ENCODE measurements at regions not wholly inside any gene's neighbourhood (a gene's known extent, or its start where the extent isn't known, plus 50 kb on each side); places are given as distances from the start of the nearest gene placed in this dataset.

DNA sequence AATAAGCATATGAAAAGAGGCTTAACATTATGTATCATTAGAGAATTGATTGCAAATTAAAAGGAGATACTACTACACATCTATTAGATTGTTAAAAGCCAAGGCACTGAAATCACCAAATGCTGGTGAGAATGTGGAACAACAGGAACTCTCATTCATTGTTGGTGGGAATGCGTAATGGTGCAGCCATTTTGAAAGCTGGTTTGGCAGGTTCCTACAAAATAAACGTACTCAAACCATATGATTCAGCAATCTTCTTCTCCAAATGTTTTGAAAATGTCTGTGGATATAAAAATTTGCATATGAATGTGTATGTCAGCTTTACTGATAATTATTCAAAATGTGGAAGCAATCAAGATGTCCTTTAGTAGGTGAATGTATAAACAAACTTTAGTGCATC, 176.4 kb upstream of the PLET1 start:
- no peaks in the 10 kb centered on the region for H3K4me1 ChIP-seq (ENCODE audit: control insufficient read depth in 1 of 2, insufficient read depth in 2 of 2, low read length in 2 of 2)
- no peaks in the 10 kb centered on the region for H3K79me2 ChIP-seq (ENCODE audit: insufficient read depth, low read length)
- no peaks in the 10 kb centered on the region for H3K9me2 ChIP-seq (ENCODE audit: insufficient read depth)
- no TSS peak for BruUV-seq (replicated peaks)
- no peak for ATAC-seq
- POLR2A ChIA-PET = no interaction called here
- DNase-seq (ENCODE audit: low read depth, low spot score) = no peak
- CTCF ChIA-PET = interaction anchor here (0.6 to 2.2 kb wide), 2 partner anchors 17 to 868 kb away, joined by 3 to 10 read pairs; no protein-coding TSS in a partner anchor
- no peak overlapping the region for H2AFZ ChIP-seq (ENCODE audit: low read depth, low read length, poor library complexity, severe bottlenecking)
- H3K36me3 ChIP-seq (ENCODE audit: control insufficient read depth in 1 of 2, insufficient read depth in 2 of 2, low read length in 2 of 2) = no peaks in the 10 kb centered on the region
- RAD21 ChIA-PET (ENCODE audit: low non-redundant PET in 1 of 2, low total read pairs in 2 of 2, uncharacterized antibody in 2 of 2, unreplicated experiment in 2 of 2) = no interaction called here
- TF ChIP-seq CEBPB (IDR thresholded peaks at IDR 0.05; ENCODE audit: low read depth) (no peak), JUND (IDR thresholded peaks at IDR 0.05) (no peak), POLR2A (IDR thresholded peaks at IDR 0.05; ENCODE audit: borderline replicate concordance, extremely low read depth, insufficient read depth, insufficient read length) (no peak), SRF (IDR thresholded peaks at IDR 0.05; ENCODE audit: low read depth) (no peak), YY1 (IDR thresholded peaks at IDR 0.05; ENCODE audit: extremely low read depth, insufficient replicate concordance, low read depth, low read length) (no peak), POLR2AphosphoS5 (IDR thresholded peaks at IDR 0.05; ENCODE audit: low read depth, low read length) (no peak), SP1 (IDR thresholded peaks at IDR 0.05; ENCODE audit: low read depth) (no peak), EZH2 (IDR thresholded peaks at IDR 0.05) (no peak), FOSL1 (IDR thresholded peaks at IDR 0.05; ENCODE audit: low read depth) (no peak)
- TF ChIP-seq, protein P1, sequence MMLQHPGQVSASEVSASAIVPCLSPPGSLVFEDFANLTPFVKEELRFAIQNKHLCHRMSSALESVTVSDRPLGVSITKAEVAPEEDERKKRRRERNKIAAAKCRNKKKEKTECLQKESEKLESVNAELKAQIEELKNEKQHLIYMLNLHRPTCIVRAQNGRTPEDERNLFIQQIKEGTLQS (IDR thresholded peaks at IDR 0.05) = no peak
- no peak overlapping the region for H3K4me3 ChIP-seq (replicated peaks in 1 of 2; ENCODE audit: low read depth in 1 of 2, low read length in 2 of 2)
- no peak overlapping the region for H3K4me2 ChIP-seq (ENCODE audit: low read length)
- H3K9me3 ChIP-seq (ENCODE audit: control insufficient read depth in 1 of 2, insufficient read depth in 1 of 2, low read depth in 1 of 2, low read length in 2 of 2) = no peaks in the 10 kb centered on the region; a peak in 1 of 4 replicates
- no peaks in the 10 kb centered on the region for H4K20me1 ChIP-seq (ENCODE audit: insufficient read depth)
- intact Hi-C loops (cut with micrococcal nuclease) = no loop called here
- no peak overlapping the region for H3K9ac ChIP-seq (ENCODE audit: low read length)
- H3K27me3 ChIP-seq (ENCODE audit: insufficient read depth, low read length) = peaks cover 22% of the 10 kb centered on the region
- H3K27ac ChIP-seq (ENCODE audit: low read depth, low read length) = no peak overlapping the region

DNA sequence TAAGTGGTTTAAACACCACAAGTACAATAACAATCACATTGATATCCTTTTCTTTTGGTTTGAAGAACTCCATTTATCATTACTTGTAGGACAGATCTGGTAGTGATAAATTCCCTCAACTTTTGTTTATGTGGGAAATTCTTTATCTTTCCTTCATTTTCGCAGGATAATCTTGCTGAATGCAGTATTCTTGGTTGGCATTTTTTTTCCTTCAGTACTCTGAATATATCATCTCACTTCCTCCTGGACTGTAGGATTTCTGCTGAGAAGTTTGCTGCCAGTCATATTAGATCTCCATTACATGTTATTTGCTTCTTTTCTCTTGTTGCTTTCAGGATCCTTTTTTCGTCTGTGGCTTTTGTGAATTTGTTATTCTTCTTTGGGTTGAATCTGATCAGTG, 179.0 kb upstream of the PLET1 start:
- CTCF ChIA-PET = interaction anchor here (1.0 to 2.1 kb wide), 6 partner anchors 15 to 850 kb away, joined by 4 to 10 read pairs (median 6); no protein-coding TSS in a partner anchor
- no peaks in the 10 kb centered on the region for H3K9me2 ChIP-seq (ENCODE audit: insufficient read depth)
- no peak overlapping the region for H3K4me3 ChIP-seq (replicated peaks in 1 of 2; ENCODE audit: low read depth in 1 of 2, low read length in 2 of 2)
- no peak for ATAC-seq
- no peaks in the 10 kb centered on the region for H3K79me2 ChIP-seq (ENCODE audit: insufficient read depth, low read length)
- intact Hi-C loops (cut with micrococcal nuclease) = no loop called here
- RAD21 ChIA-PET (ENCODE audit: low non-redundant PET in 1 of 2, low total read pairs in 2 of 2, uncharacterized antibody in 2 of 2, unreplicated experiment in 2 of 2) = no interaction called here
- no peak overlapping the region for H2AFZ ChIP-seq (ENCODE audit: low read depth, low read length, poor library complexity, severe bottlenecking)
- POLR2A ChIA-PET = no interaction called here
- H3K36me3 ChIP-seq (ENCODE audit: control insufficient read depth in 1 of 2, insufficient read depth in 2 of 2, low read length in 2 of 2) = no peaks in the 10 kb centered on the region
- no peak overlapping the region for H3K27ac ChIP-seq (ENCODE audit: low read depth, low read length)
- no peaks in the 10 kb centered on the region for H4K20me1 ChIP-seq (ENCODE audit: insufficient read depth)
- no peaks in the 10 kb centered on the region for H3K4me1 ChIP-seq (ENCODE audit: control insufficient read depth in 1 of 2, insufficient read depth in 2 of 2, low read length in 2 of 2)
- H3K9ac ChIP-seq (ENCODE audit: low read length) = no peak overlapping the region
- no TSS peak for BruUV-seq (replicated peaks)
- H3K9me3 ChIP-seq (ENCODE audit: control insufficient read depth in 1 of 2, insufficient read depth in 1 of 2, low read depth in 1 of 2, low read length in 2 of 2) = peaks cover 0 to 1% of the 10 kb centered on the region in 2 experiments; a peak in 1 of 4 replicates
- TF ChIP-seq, protein P2, sequence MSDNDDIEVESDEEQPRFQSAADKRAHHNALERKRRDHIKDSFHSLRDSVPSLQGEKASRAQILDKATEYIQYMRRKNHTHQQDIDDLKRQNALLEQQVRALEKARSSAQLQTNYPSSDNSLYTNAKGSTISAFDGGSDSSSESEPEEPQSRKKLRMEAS (IDR thresholded peaks at IDR 0.05) = no peak
- TF ChIP-seq, protein P3, sequence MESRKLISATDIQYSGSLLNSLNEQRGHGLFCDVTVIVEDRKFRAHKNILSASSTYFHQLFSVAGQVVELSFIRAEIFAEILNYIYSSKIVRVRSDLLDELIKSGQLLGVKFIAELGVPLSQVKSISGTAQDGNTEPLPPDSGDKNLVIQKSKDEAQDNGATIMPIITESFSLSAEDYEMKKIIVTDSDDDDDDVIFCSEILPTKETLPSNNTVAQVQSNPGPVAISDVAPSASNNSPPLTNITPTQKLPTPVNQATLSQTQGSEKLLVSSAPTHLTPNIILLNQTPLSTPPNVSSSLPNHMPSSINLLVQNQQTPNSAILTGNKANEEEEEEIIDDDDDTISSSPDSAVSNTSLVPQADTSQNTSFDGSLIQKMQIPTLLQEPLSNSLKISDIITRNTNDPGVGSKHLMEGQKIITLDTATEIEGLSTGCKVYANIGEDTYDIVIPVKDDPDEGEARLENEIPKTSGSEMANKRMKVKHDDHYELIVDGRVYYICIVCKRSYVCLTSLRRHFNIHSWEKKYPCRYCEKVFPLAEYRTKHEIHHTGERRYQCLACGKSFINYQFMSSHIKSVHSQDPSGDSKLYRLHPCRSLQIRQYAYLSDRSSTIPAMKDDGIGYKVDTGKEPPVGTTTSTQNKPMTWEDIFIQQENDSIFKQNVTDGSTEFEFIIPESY (IDR thresholded peaks at IDR 0.05; ENCODE audit: extremely low read depth, insufficient replicate concordance, low read length) = no peak
- TF ChIP-seq CEBPB (IDR thresholded peaks at IDR 0.05; ENCODE audit: low read depth) (no peak), YY1 (IDR thresholded peaks at IDR 0.05; ENCODE audit: extremely low read depth, insufficient replicate concordance, low read depth, low read length) (no peak), CBX3 (IDR thresholded peaks at IDR 0.05; ENCODE audit: low read depth) (no peak), SP1 (IDR thresholded peaks at IDR 0.05; ENCODE audit: low read depth) (no peak), SIN3A (IDR thresholded peaks at IDR 0.05; ENCODE audit: low read depth) (no peak), EZH2phosphoT487 (IDR thresholded peaks at IDR 0.05; ENCODE audit: borderline replicate concordance) (no peak), JUND (IDR thresholded peaks at IDR 0.05) (no peak), FOSL1 (IDR thresholded peaks at IDR 0.05; ENCODE audit: low read depth) (no peak), POLR2A (IDR thresholded peaks at IDR 0.05; ENCODE audit: borderline replicate concordance, extremely low read depth, insufficient read depth, insufficient read length) (no peak), EGR1 (IDR thresholded peaks at IDR 0.05; ENCODE audit: low read depth) (no peak)
- TF ChIP-seq, protein P4, sequence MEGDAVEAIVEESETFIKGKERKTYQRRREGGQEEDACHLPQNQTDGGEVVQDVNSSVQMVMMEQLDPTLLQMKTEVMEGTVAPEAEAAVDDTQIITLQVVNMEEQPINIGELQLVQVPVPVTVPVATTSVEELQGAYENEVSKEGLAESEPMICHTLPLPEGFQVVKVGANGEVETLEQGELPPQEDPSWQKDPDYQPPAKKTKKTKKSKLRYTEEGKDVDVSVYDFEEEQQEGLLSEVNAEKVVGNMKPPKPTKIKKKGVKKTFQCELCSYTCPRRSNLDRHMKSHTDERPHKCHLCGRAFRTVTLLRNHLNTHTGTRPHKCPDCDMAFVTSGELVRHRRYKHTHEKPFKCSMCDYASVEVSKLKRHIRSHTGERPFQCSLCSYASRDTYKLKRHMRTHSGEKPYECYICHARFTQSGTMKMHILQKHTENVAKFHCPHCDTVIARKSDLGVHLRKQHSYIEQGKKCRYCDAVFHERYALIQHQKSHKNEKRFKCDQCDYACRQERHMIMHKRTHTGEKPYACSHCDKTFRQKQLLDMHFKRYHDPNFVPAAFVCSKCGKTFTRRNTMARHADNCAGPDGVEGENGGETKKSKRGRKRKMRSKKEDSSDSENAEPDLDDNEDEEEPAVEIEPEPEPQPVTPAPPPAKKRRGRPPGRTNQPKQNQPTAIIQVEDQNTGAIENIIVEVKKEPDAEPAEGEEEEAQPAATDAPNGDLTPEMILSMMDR (IDR thresholded peaks at IDR 0.05 in 2 of 3, conservative IDR thresholded peaks at IDR 0.05 in 1 of 3; ENCODE audit: borderline replicate concordance in 1 of 3, insufficient read depth in 1 of 3, low read depth in 2 of 3, low read length in 2 of 3) = no peak
- no peak for DNase-seq (ENCODE audit: low read depth, low spot score)
- peaks cover 19% of the 10 kb centered on the region for H3K27me3 ChIP-seq (ENCODE audit: insufficient read depth, low read length)
- no peak overlapping the region for H3K4me2 ChIP-seq (ENCODE audit: low read length)

All from HCT116 (cell line).